ENCODE measurements at regions not wholly inside any gene's neighbourhood (a gene's known extent, or its start where the extent isn't known, plus 50 kb on each side); places are given as distances from the start of the nearest gene placed in this dataset.

GRCh38 chr11:130600139-130600538, 151.7 kb downstream of the ADAMTS15 start:
- TF ChIP-seq CTCF (IDR thresholded peaks at IDR 0.05) (no peak), POLR2A (IDR thresholded peaks at IDR 0.05) (no peak), EP300 (IDR thresholded peaks at IDR 0.05) (no peak)

All from ovary (tissue), 3 donors.